K562 (cell line): ENCODE measurements at regions not wholly inside any gene's neighbourhood (a gene's known extent, or its start where the extent isn't known, plus 50 kb on each side); places are given as distances from the start of the nearest gene placed in this dataset.

ENCODE experiments used
- BMI1 ChIP-seq: fragments of 150-350 bp; IDR thresholded peaks from 2 replicates; pipeline ENCODE4 v1.6.1; 2014; ENCODE audit warnings: low read length
- CTCF ChIP-seq, 3 experiments: IDR thresholded peaks in 2 of 3; conservative IDR thresholded peaks in 1 of 3; 2 replicates each; pipeline ENCODE4 v1.5.1; 2011 to 2012; ENCODE audit warnings: low read length in 3 of 3, mild to moderate bottlenecking in 3 of 3, control low read depth in 2 of 3, improper control_type of control experiment in 1 of 3, inconsistent platforms in 1 of 3, low read depth in 1 of 3, mixed read lengths in 1 of 3, moderate library complexity in 1 of 3; ENCODE audit not compliant: insufficient read depth in 2 of 3
- EP300 ChIP-seq: IDR thresholded peaks from 2 replicates; pipeline ENCODE4 v1.6.1; 2012; ENCODE audit warnings: low read length, improper control_type of control experiment
- PML ChIP-seq: IDR thresholded peaks from 2 replicates; pipeline ENCODE4 v1.6.1; 2012; ENCODE audit warnings: low read length, inconsistent platforms
- RNF2 ChIP-seq: sonication (generic); IDR thresholded peaks from 2 replicates; pipeline ENCODE4 v1.6.1; 2016
- TEAD4 ChIP-seq, 2 experiments: sonication (generic) in 1 of 2; formaldehyde crosslinking in 1 of 2; IDR thresholded peaks; 2 replicates each; pipeline versions ENCODE4 v1.6.1 to v1.8.0; 2012 to 2022; ENCODE audit warnings: borderline replicate concordance in 1 of 2, inconsistent platforms in 1 of 2, low read length in 1 of 2, mild to moderate bottlenecking in 1 of 2, missing genetic modification reagents in 1 of 2
- TF ChIP-seq, protein P1 (sequence below): fragments of 250-450 bp; sonication (Bioruptor Pico); IDR thresholded peaks from 2 replicates; pipeline ENCODE4 v1.5.0; 2021

- TF ChIP-seq PML (no peak), BMI1 (no peak), TEAD4 (IDR thresholded peaks at IDR 0.05; ENCODE audit: low read length) (no peak), TEAD4 (CRISPR knock-in tag; IDR thresholded peaks at IDR 0.05; ENCODE audit: borderline replicate concordance) (no peak), EP300 (no peak), CTCF (IDR thresholded peaks at IDR 0.05 in 2 of 3, conservative IDR thresholded peaks at IDR 0.05 in 1 of 3; ENCODE audit: insufficient read depth in 2 of 3, low read depth in 1 of 3, low read length in 3 of 3) (no peak), RNF2 (no peak)
- TF ChIP-seq, protein P1, sequence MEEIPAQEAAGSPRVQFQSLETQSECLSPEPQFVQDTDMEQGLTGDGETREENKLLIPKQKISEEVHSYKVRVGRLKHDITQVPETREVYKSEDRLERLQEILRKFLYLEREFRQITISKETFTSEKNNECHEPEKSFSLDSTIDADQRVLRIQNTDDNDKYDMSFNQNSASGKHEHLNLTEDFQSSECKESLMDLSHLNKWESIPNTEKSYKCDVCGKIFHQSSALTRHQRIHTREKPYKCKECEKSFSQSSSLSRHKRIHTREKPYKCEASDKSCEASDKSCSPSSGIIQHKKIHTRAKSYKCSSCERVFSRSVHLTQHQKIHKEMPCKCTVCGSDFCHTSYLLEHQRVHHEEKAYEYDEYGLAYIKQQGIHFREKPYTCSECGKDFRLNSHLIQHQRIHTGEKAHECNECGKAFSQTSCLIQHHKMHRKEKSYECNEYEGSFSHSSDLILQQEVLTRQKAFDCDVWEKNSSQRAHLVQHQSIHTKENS (CRISPR knock-in tag): no peak
Measured at GRCh38 chr4:133537780-133538281, 388.7 kb downstream of the PCDH10 start.
